Activated B cell treated with CpG ODN at 0.5 μM for 24 hours (primary cell): ENCODE measurements at regions not wholly inside any gene's neighbourhood (a gene's known extent, or its start where the extent isn't known, plus 50 kb on each side); places are given as distances from the start of the nearest gene placed in this dataset.

Source experiments
- ATAC-seq: fragments of 200-7000 bp; cut with Tn5 transposase; one replicate; pipeline ENCODE4 v1.10.0; 2021; ENCODE audit warnings: low read depth, mild to moderate bottlenecking, moderate library complexity
- CTCF ChIA-PET: fragments of 350-600 bp; sonication (Branson Sonifier 250); formaldehyde crosslinking; loops from one replicate; lab custom pipeline; 2021; ENCODE audit warnings: antibody characterized with exemption; lab: Charles Lee
- POLR2A ChIA-PET: fragments of 350-600 bp; sonication (Branson Sonifier 250); formaldehyde crosslinking; loops from one replicate; lab custom pipeline; 2021; ENCODE audit warnings: antibody characterized with exemption; lab: Charles Lee
- DNase-seq: peaks from one replicate; pipeline ENCODE4 v3.0.0; 2022
- H3K27ac Mint-ChIP-seq: one replicate; pipeline ENCODE4 v1.8.0; 2020; ENCODE audit warnings: mixed read lengths
- H3K27me3 Mint-ChIP-seq: one replicate; pipeline ENCODE4 v1.8.0; 2021; ENCODE audit warnings: mixed read lengths
- H3K36me3 Mint-ChIP-seq: one replicate; pipeline ENCODE4 v1.8.0; 2021; ENCODE audit warnings: low read depth, mixed read lengths
- H3K4me1 Mint-ChIP-seq: one replicate; pipeline ENCODE4 v1.8.0; 2021; ENCODE audit warnings: mixed read lengths
- H3K4me3 Mint-ChIP-seq: one replicate; pipeline ENCODE4 v1.8.0; 2020; ENCODE audit warnings: mild to moderate bottlenecking, mixed read lengths
- H3K9me3 Mint-ChIP-seq: one replicate; pipeline ENCODE4 v1.8.0; 2020; ENCODE audit warnings: mixed read lengths
- intact Hi-C: fragments of 100-400 bp; cut with micrococcal nuclease; formaldehyde crosslinking; loops from one replicate; pipeline ENCODE4 v1.15.1; 2024
- TF ChIP-seq, protein P1 (sequence below): fragments of 200-600 bp; IDR thresholded peaks from one replicate; pipeline ENCODE4 v1.8.0; 2022; ENCODE audit warnings: antibody characterized with exemption, mild to moderate bottlenecking

DNA sequence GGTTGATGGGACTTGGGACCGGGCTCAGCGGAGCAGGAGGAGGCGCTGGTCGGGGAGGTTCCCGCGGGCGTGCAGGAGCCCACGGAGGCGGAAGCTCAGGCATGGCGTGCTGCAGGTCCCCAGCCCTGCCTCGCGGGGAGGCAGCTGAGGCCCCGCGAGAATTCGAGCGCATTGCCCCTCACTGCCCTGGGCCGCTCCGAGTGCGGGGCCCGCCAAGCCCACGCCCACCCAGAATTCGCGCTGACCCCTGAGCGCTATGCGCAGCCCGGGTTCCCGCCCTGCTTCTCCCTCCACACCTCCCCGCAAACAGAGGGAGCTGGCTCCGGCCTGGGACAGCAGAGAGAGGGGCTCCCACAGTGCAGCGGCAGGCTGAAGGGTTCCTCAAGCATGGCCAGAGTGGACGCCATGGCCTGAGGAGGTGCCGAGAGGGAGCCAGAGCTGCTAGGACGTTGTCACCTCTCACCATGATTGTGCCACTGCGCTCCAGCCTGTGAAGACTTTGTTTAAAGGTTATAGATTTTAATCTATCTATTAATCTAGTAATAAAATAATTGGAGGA lies 357.2 kb upstream of the RGPD4 start:
- Mint-ChIP-seq H3K36me3 (no peaks in the 10 kb centered on the region), H3K27me3 (no peaks in the 10 kb centered on the region), H3K4me1 (no peaks in the 10 kb centered on the region), H3K9me3 (peaks cover 2% of the 10 kb centered on the region), H3K27ac (no peak overlapping the region), H3K4me3 (no peak overlapping the region)
- intact Hi-C loops: no loop called here
- no peak for DNase-seq
- CTCF ChIA-PET: no interaction called here
- TF ChIP-seq, protein P1, sequence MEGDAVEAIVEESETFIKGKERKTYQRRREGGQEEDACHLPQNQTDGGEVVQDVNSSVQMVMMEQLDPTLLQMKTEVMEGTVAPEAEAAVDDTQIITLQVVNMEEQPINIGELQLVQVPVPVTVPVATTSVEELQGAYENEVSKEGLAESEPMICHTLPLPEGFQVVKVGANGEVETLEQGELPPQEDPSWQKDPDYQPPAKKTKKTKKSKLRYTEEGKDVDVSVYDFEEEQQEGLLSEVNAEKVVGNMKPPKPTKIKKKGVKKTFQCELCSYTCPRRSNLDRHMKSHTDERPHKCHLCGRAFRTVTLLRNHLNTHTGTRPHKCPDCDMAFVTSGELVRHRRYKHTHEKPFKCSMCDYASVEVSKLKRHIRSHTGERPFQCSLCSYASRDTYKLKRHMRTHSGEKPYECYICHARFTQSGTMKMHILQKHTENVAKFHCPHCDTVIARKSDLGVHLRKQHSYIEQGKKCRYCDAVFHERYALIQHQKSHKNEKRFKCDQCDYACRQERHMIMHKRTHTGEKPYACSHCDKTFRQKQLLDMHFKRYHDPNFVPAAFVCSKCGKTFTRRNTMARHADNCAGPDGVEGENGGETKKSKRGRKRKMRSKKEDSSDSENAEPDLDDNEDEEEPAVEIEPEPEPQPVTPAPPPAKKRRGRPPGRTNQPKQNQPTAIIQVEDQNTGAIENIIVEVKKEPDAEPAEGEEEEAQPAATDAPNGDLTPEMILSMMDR: no peak
- POLR2A ChIA-PET: no interaction called here
- ATAC-seq: no peak

DNA sequence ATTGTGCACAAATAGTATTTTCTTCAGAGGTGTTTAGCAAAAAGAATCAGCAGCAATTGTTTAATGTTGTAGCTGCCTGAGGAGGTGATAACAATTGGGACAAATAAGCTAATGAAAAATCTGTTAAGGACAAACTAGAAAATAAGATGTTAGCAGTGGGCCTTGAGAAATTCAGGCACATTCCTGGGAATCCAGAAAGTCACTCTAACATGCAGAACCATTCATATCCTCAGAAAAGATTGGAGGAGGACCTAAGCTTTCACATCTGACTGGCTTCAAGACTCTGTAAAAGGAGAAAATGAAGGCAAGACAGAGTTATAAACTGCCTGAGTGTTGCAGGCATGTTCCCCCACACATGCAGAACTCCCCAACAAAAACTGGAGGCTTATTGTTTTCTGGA lies 353.5 kb upstream of the RGPD4 start:
- TF ChIP-seq, protein P1: no peak
- ChIA-PET POLR2A (no interaction called here), CTCF (no interaction called here)
- peaks cover 10% of the 10 kb centered on the region for H3K9me3 Mint-ChIP-seq
- H3K36me3 Mint-ChIP-seq: no peaks in the 10 kb centered on the region
- ATAC-seq (no peak), DNase-seq (no peak)
- H3K27me3 Mint-ChIP-seq: no peaks in the 10 kb centered on the region
- intact Hi-C loops: no loop called here
- no peaks in the 10 kb centered on the region for H3K4me1 Mint-ChIP-seq
- no peak overlapping the region for H3K27ac Mint-ChIP-seq
- H3K4me3 Mint-ChIP-seq: no peak overlapping the region

DNA sequence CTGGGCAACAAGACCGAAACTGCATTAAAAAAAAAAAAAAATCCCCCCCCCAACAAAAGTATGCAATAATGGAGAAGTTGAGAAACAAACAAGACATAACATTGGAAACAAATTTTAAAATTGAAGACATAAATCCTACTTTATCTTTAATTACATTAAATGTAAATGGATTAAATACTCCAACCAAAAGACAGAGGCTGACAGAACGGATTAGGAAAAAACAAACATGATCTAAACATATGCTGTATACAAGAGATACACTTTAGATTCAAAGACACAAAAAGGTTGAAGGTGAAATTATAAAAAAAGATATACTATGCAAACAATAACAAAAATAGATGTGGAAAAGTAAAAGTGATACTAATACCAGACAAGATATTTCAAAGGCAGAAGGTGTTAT lies 350.8 kb upstream of the RGPD4 start:
- intact Hi-C loops: no loop called here
- DNase-seq: no peak
- POLR2A ChIA-PET: no interaction called here
- no peak for ATAC-seq
- TF ChIP-seq, protein P1: no peak
- H3K4me3 Mint-ChIP-seq: no peak overlapping the region
- no peaks in the 10 kb centered on the region for H3K27me3 Mint-ChIP-seq
- H3K4me1 Mint-ChIP-seq: no peaks in the 10 kb centered on the region
- CTCF ChIA-PET: no interaction called here
- no peak overlapping the region for H3K27ac Mint-ChIP-seq
- no peaks in the 10 kb centered on the region for H3K36me3 Mint-ChIP-seq
- H3K9me3 Mint-ChIP-seq: peaks cover 8% of the 10 kb centered on the region

DNA sequence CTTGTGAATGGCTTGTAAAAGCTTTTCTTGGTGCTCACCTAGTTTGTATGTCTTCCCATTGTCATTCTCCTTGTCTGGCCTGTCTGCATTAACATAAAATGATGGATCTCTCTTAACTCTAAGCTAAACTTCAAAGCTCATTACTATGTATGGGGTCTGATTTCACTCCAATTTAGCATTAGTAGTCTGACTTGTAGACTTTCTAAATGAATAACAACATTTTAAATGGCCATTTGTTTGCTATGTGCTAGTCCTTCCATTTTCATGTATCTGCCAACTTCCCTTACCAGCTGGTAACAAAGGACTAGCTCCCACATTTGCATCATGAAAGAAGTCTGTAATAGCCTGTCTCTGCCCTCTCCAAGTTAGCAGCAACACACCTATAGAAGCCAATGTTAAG lies 324.2 kb upstream of the RGPD4 start:
- CTCF ChIA-PET: no interaction called here
- no peak for DNase-seq
- H3K27ac Mint-ChIP-seq: no peak overlapping the region
- TF ChIP-seq, protein P1: no peak
- no peaks in the 10 kb centered on the region for H3K27me3 Mint-ChIP-seq
- no peak overlapping the region for H3K4me3 Mint-ChIP-seq
- intact Hi-C loops: no loop called here
- H3K9me3 Mint-ChIP-seq: no peaks in the 10 kb centered on the region
- ATAC-seq: no peak
- no peaks in the 10 kb centered on the region for H3K36me3 Mint-ChIP-seq
- POLR2A ChIA-PET: no interaction called here
- no peaks in the 10 kb centered on the region for H3K4me1 Mint-ChIP-seq

- Mint-ChIP-seq H3K27ac (no peak overlapping the region), H3K9me3 (peaks cover 2% of the 10 kb centered on the region), H3K36me3 (no peaks in the 10 kb centered on the region), H3K27me3 (no peaks in the 10 kb centered on the region), H3K4me3 (no peak overlapping the region), H3K4me1 (no peaks in the 10 kb centered on the region)
- TF ChIP-seq, protein P1: no peak
- POLR2A ChIA-PET: no interaction called here
- CTCF ChIA-PET: no interaction called here
- intact Hi-C loops: no loop called here
- DNase-seq (no peak), ATAC-seq (no peak)
Measured at GRCh38 chr2:107511970-107512789, 314.5 kb upstream of the RGPD4 start.
